ENCODE measurements at regions not wholly inside any gene's neighbourhood (a gene's known extent, or its start where the extent isn't known, plus 50 kb on each side); places are given as distances from the start of the nearest gene placed in this dataset.

DNA sequence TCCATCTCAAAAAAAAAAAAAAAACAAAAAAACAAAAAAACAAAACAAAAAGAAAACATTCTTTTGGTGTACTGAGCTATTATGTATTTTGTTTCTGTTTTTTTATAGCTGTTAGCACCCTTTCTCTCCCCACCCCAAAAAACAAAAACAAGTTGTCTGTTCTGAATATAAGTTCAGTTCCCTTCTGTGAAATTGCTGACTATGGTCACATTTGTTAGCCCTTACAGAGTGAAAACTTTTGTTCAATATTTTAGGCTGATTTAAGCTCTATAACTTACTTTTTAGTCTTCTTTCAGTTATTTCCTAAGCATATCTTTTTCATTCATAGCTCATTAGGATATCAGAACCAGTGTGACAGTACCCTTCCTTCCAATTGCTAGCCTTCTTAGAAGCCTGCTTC lies 1056.6 kb upstream of the NCAM2 start:
- Histone ChIP-seq H3K27ac (no peak overlapping the region), H3K9me3 (no peaks in the 10 kb centered on the region), H3K4me3 (no peak overlapping the region), H3K4me1 (no peaks in the 10 kb centered on the region), H3K36me3 (no peaks in the 10 kb centered on the region), H3K27me3 (no peaks in the 10 kb centered on the region)
- no peak for ATAC-seq
- no peak for DNase-seq
- in situ Hi-C loops (cut with MboI; ENCODE audit: low sequenced_read_pairs in 4 of 4) (no loop called here), intact Hi-C loops (cut with DNase I; ENCODE audit: low total_unique reads) (no loop called here)
- TF ChIP-seq, protein P1, sequence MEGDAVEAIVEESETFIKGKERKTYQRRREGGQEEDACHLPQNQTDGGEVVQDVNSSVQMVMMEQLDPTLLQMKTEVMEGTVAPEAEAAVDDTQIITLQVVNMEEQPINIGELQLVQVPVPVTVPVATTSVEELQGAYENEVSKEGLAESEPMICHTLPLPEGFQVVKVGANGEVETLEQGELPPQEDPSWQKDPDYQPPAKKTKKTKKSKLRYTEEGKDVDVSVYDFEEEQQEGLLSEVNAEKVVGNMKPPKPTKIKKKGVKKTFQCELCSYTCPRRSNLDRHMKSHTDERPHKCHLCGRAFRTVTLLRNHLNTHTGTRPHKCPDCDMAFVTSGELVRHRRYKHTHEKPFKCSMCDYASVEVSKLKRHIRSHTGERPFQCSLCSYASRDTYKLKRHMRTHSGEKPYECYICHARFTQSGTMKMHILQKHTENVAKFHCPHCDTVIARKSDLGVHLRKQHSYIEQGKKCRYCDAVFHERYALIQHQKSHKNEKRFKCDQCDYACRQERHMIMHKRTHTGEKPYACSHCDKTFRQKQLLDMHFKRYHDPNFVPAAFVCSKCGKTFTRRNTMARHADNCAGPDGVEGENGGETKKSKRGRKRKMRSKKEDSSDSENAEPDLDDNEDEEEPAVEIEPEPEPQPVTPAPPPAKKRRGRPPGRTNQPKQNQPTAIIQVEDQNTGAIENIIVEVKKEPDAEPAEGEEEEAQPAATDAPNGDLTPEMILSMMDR (IDR thresholded peaks at IDR 0.05 in 4 of 5, conservative IDR thresholded peaks at IDR 0.05 in 1 of 5), result no peak
- no peak for TF ChIP-seq POLR2A (IDR thresholded peaks at IDR 0.05)

- Histone ChIP-seq H3K4me1 (no peaks in the 10 kb centered on the region), H3K4me3 (no peak overlapping the region), H3K27ac (no peak overlapping the region), H3K36me3 (no peaks in the 10 kb centered on the region), H3K9me3 (no peaks in the 10 kb centered on the region), H3K27me3 (no peaks in the 10 kb centered on the region)
- DNase-seq (no peak), ATAC-seq (no peak)
- TF ChIP-seq POLR2A (IDR thresholded peaks at IDR 0.05), result no peak
- TF ChIP-seq, protein P1 (IDR thresholded peaks at IDR 0.05 in 4 of 5, conservative IDR thresholded peaks at IDR 0.05 in 1 of 5), result no peak
- in situ Hi-C loops (cut with MboI; ENCODE audit: low sequenced_read_pairs in 4 of 4), result no loop called here
- intact Hi-C loops (cut with DNase I; ENCODE audit: low total_unique reads), result no loop called here
Observed at GRCh38 chr21:19950347-19950746, 1047.9 kb upstream of the NCAM2 start.

GRCh38 chr21:19969156-19969555 lies 1029.1 kb upstream of the NCAM2 start:
- DNase-seq (no peak), ATAC-seq (no peak)
- in situ Hi-C loops (cut with MboI; ENCODE audit: low sequenced_read_pairs in 4 of 4), result no loop called here
- Histone ChIP-seq H3K27ac (no peak overlapping the region), H3K9me3 (peaks cover 0 to 2% (median 0%) of the 10 kb centered on the region in 3 donors), H3K36me3 (no peaks in the 10 kb centered on the region), H3K27me3 (no peaks in the 10 kb centered on the region), H3K4me1 (no peaks in the 10 kb centered on the region), H3K4me3 (no peak overlapping the region)
- no peak for TF ChIP-seq POLR2A (IDR thresholded peaks at IDR 0.05)
- TF ChIP-seq, protein P1 (IDR thresholded peaks at IDR 0.05 in 4 of 5, conservative IDR thresholded peaks at IDR 0.05 in 1 of 5), result no peak
- intact Hi-C loops (cut with DNase I; ENCODE audit: low total_unique reads), result no loop called here

DNA sequence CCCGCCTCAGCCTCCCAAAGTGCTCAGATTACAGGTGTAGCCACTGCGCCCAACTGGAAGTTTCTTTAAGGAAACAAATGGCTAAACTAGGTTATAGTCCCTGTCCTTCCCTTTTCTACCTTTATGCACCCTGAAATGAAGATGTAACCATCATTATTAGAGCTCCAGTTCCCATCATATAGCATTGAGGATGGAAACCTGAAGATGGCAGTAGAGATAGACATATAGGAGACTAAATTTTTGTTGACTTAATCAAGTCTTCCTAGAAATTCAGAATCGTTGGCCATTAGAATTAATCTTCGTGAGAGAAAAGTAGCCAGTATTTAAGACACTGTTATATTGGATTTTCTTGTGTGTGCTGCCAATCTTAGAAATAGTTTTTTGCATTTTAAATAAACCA lies 1016.3 kb upstream of the NCAM2 start:
- DNase-seq (no peak), ATAC-seq (no peak)
- no peaks in the 10 kb centered on the region for H3K9me3 ChIP-seq
- H3K4me1 ChIP-seq, result no peaks in the 10 kb centered on the region
- in situ Hi-C loops (cut with MboI; ENCODE audit: low sequenced_read_pairs in 4 of 4) (no loop called here), intact Hi-C loops (cut with DNase I; ENCODE audit: low total_unique reads) (no loop called here)
- no peak overlapping the region for H3K27ac ChIP-seq
- TF ChIP-seq, protein P1 (IDR thresholded peaks at IDR 0.05 in 4 of 5, conservative IDR thresholded peaks at IDR 0.05 in 1 of 5), result peak in 1 of 5 experiments; percentile 8
- TF ChIP-seq POLR2A (IDR thresholded peaks at IDR 0.05), result no peak
- no peaks in the 10 kb centered on the region for H3K27me3 ChIP-seq
- H3K36me3 ChIP-seq, result no peaks in the 10 kb centered on the region
- no peak overlapping the region for H3K4me3 ChIP-seq

DNA sequence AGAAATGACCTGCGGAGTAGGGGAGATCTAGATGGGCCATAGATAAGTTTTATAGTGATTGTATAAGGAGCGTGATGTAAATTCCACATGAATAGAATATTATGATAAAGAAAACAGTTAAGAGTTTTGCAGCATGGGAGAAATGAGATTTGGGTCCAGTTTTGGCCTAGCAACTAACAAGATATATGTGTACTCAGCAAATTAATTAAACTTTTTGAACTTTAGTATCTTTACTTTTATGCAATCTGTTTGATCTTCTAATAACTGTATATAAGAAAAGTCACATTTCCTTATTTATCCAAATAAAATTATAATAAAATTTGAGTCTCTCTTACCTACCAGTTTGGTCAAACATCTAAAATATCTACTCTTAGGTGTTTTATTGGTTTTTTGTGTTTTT lies 1011.8 kb upstream of the NCAM2 start:
- no peak for TF ChIP-seq POLR2A (IDR thresholded peaks at IDR 0.05)
- TF ChIP-seq, protein P1 (IDR thresholded peaks at IDR 0.05 in 4 of 5, conservative IDR thresholded peaks at IDR 0.05 in 1 of 5), result no peak
- H3K27ac ChIP-seq, result no peak overlapping the region
- DNase-seq, result no peak
- ATAC-seq, result no peak
- intact Hi-C loops (cut with DNase I; ENCODE audit: low total_unique reads), result no loop called here
- no peaks in the 10 kb centered on the region for H3K4me1 ChIP-seq
- H3K27me3 ChIP-seq, result no peaks in the 10 kb centered on the region
- in situ Hi-C loops (cut with MboI; ENCODE audit: low sequenced_read_pairs in 4 of 4), result no loop called here
- no peaks in the 10 kb centered on the region for H3K9me3 ChIP-seq
- H3K4me3 ChIP-seq, result no peak overlapping the region
- no peaks in the 10 kb centered on the region for H3K36me3 ChIP-seq

All from gastrocnemius medialis (tissue), 4 donors.